H9 (cell line): ENCODE measurements at regions not wholly inside any gene's neighbourhood (a gene's known extent, or its start where the extent isn't known, plus 50 kb on each side); places are given as distances from the start of the nearest gene placed in this dataset.

Experiments used
- DNase-seq: peaks from one replicate; pipeline ENCODE4 v3.0.0-alpha.2; 2017
- H2AFZ ChIP-seq: one replicate; pipeline ENCODE4 v1.6.1; 2013; ENCODE audit warnings: mild to moderate bottlenecking, low read length, control low read depth, moderate library complexity
- H2AK5ac ChIP-seq: 2 replicates; pipeline ENCODE4 v1.6.1; 2013; ENCODE audit warnings: low read length, control low read depth, mixed read lengths; ENCODE audit not compliant: insufficient read length
- H2BK120ac ChIP-seq: one replicate; pipeline ENCODE4 v1.6.1; 2013; ENCODE audit warnings: low read depth, mild to moderate bottlenecking, low read length, control low read depth, inconsistent platforms; ENCODE audit not compliant: poor library complexity, severe bottlenecking
- H2BK12ac ChIP-seq: 2 replicates; pipeline ENCODE4 v1.6.1; 2013; ENCODE audit warnings: low read length, control low read depth, mixed read lengths, low read depth; ENCODE audit not compliant: insufficient read length
- H2BK15ac ChIP-seq: 2 replicates; pipeline ENCODE4 v1.6.1; 2013; ENCODE audit warnings: low read depth, low read length, control low read depth
- H2BK20ac ChIP-seq: one replicate; pipeline ENCODE4 v1.6.1; 2013; ENCODE audit warnings: low read depth, mild to moderate bottlenecking, low read length, control low read depth, inconsistent platforms; ENCODE audit not compliant: poor library complexity, severe bottlenecking
- H2BK5ac ChIP-seq: 2 replicates; pipeline ENCODE4 v1.6.1; 2013; ENCODE audit warnings: low read length, control low read depth, mixed read lengths; ENCODE audit not compliant: insufficient read length
- H3K14ac ChIP-seq: 2 replicates; pipeline ENCODE4 v1.6.1; 2013; ENCODE audit warnings: low read length, control low read depth; ENCODE audit not compliant: insufficient read depth
- H3K18ac ChIP-seq: 2 replicates; pipeline ENCODE4 v1.6.1; 2013; ENCODE audit warnings: low read depth, mild to moderate bottlenecking, mixed read lengths, low read length, control low read depth; ENCODE audit not compliant: insufficient read length
- H3K23ac ChIP-seq: 2 replicates; pipeline ENCODE4 v1.6.1; 2013; ENCODE audit warnings: low read length, control low read depth, mixed read lengths, low read depth; ENCODE audit not compliant: insufficient read length
- H3K23me2 ChIP-seq: 2 replicates; pipeline ENCODE4 v1.6.1; 2013; ENCODE audit warnings: low read depth, mild to moderate bottlenecking, mixed read lengths, low read length, control low read depth; ENCODE audit not compliant: insufficient read length, poor library complexity, severe bottlenecking
- H3K27ac ChIP-seq: 2 replicates; pipeline ENCODE4 v1.5.1; 2013; ENCODE audit warnings: low read length, control low read depth, mixed read lengths, low read depth; ENCODE audit not compliant: insufficient read length
- H3K27me3 ChIP-seq: 2 replicates; pipeline ENCODE4 v1.6.1; 2013; ENCODE audit warnings: low read length, control low read depth, inconsistent platforms; ENCODE audit not compliant: insufficient read depth
- H3K4ac ChIP-seq: 2 replicates; pipeline ENCODE4 v1.6.1; 2013; ENCODE audit warnings: low read depth, mild to moderate bottlenecking, control low read depth, inconsistent platforms, low read length, moderate library complexity
- H3K4me1 ChIP-seq: 2 replicates; pipeline ENCODE4 v1.6.1; 2013; ENCODE audit warnings: low read length, control low read depth, inconsistent platforms; ENCODE audit not compliant: insufficient read depth
- H3K4me2 ChIP-seq: 2 replicates; pipeline ENCODE4 v1.6.1; 2013; ENCODE audit warnings: low read length, control low read depth, mixed read lengths; ENCODE audit not compliant: insufficient read length, insufficient read depth
- H3K56ac ChIP-seq: 2 replicates; pipeline ENCODE4 v1.6.1; 2013; ENCODE audit warnings: low read depth, mild to moderate bottlenecking, mixed read lengths, low read length, control low read depth; ENCODE audit not compliant: insufficient read length
- H3K79me1 ChIP-seq: 2 replicates; pipeline ENCODE4 v1.6.1; 2013; ENCODE audit warnings: low read depth, mild to moderate bottlenecking, moderate library complexity, low read length, control low read depth, inconsistent platforms; ENCODE audit not compliant: insufficient read depth, poor library complexity, severe bottlenecking
- H3K79me2 ChIP-seq: 2 replicates; pipeline ENCODE4 v1.6.1; 2013; ENCODE audit warnings: low read length, control low read depth, inconsistent platforms; ENCODE audit not compliant: insufficient read depth
- H3K9ac ChIP-seq: 2 replicates; pipeline ENCODE4 v1.6.1; 2013; ENCODE audit warnings: low read length, control low read depth, mixed read lengths; ENCODE audit not compliant: insufficient read length; ENCODE audit errors: extremely low read depth
- H3K9me3 ChIP-seq: one replicate; pipeline ENCODE4 v1.6.1; 2013; ENCODE audit warnings: low read depth, low read length, inconsistent platforms; ENCODE audit not compliant: control insufficient read depth
- H3T11ph ChIP-seq: one replicate; pipeline ENCODE4 v1.6.1; 2013; ENCODE audit warnings: mild to moderate bottlenecking, low read length, control low read depth, inconsistent platforms
- H4K20me1 ChIP-seq: one replicate; pipeline ENCODE4 v1.6.1; 2013; ENCODE audit not compliant: control insufficient read depth, insufficient read length, insufficient read depth
- H4K5ac ChIP-seq: 2 replicates; pipeline ENCODE4 v1.6.1; 2013; ENCODE audit warnings: low read depth, mild to moderate bottlenecking, mixed read lengths, low read length, control low read depth; ENCODE audit not compliant: insufficient read length
- H4K8ac ChIP-seq: replicated peaks from 2 replicates; pipeline ENCODE4 v1.6.1; 2013; ENCODE audit warnings: low read length, control low read depth, mixed read lengths, low read depth; ENCODE audit not compliant: insufficient read length
- H4K91ac ChIP-seq: 2 replicates; pipeline ENCODE4 v1.6.1; 2013; ENCODE audit warnings: low read depth, mild to moderate bottlenecking, moderate library complexity, mixed read lengths, low read length, control low read depth; ENCODE audit not compliant: insufficient read length
- H3K27ac Mint-ChIP-seq, 3 experiments: 2 replicates in 2 of 3; 3 replicates in 1 of 3; pipeline ENCODE4 v1.8.0; 2020 to 2021; ENCODE audit warnings: mixed read lengths in 3 of 3, mild to moderate bottlenecking in 1 of 3, moderate library complexity in 1 of 3
- H3K27me3 Mint-ChIP-seq: 2 replicates; pipeline ENCODE4 v1.8.0; 2021; ENCODE audit warnings: low read depth, mild to moderate bottlenecking, moderate library complexity, mixed read lengths
- H3K36me3 Mint-ChIP-seq, 3 experiments: 2 replicates in 2 of 3; 3 replicates in 1 of 3; pipeline ENCODE4 v1.8.0; 2020 to 2021; ENCODE audit warnings: low read depth in 3 of 3, mixed read lengths in 3 of 3; ENCODE audit not compliant: insufficient read depth in 1 of 3
- H3K4me1 Mint-ChIP-seq, 2 experiments: 2 replicates each; pipeline ENCODE4 v1.8.0; 2020; ENCODE audit warnings: mixed read lengths in 2 of 2
- H3K4me3 Mint-ChIP-seq, 2 experiments: 2 replicates in 1 of 2; 3 replicates in 1 of 2; pipeline ENCODE4 v1.8.0; 2020 to 2021; ENCODE audit warnings: mild to moderate bottlenecking in 2 of 2, mixed read lengths in 2 of 2, moderate library complexity in 1 of 2
- H3K9me3 Mint-ChIP-seq, 2 experiments: 2 replicates in 1 of 2; 3 replicates in 1 of 2; pipeline ENCODE4 v1.8.0; 2020; ENCODE audit warnings: mild to moderate bottlenecking in 2 of 2, mixed read lengths in 2 of 2, moderate library complexity in 1 of 2
- CTCF ChIP-seq: fragments of 200-600 bp; sonication (generic); conservative IDR thresholded peaks from 3 replicates; pipeline ENCODE4 v1.8.0; 2021; ENCODE audit warnings: antibody characterized with exemption, mild to moderate bottlenecking
- WGBS: extraction: QIAGEN DNeasy Blood & Tissue Kit; methylation state at CpG from one replicate; pipeline ENCODE4 v1.1.7; 2013; ENCODE audit warnings: missing lambda C conversion rate, low lambda C conversion rate, mixed read lengths; ENCODE audit not compliant: insufficient read length; ENCODE audit errors: extremely low coverage; 5-methylcytosine and 5-hydroxymethylcytosine counted together

DNA sequence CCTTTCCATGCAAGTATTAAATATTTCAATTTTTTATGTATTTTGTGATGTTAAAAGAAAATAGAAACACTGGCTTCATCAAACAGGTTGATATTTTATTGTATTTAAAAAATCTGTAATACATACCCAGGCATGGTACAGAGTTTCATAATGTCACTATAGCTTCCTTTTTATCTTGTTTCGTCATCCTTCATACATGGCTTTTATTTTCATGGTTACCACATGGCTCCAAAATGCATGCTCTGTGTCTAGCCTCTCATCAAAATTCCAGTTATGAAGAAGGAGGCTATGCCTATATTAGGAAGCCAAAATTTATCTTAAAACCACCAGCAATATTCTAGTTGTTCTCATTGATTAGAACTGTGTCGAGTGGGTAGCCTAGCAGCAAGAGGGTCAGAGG lies 464.8 kb downstream of the BTG1 start:
- H3K79me1 ChIP-seq, result no peaks in the 10 kb centered on the region
- Mint-ChIP-seq H3K4me3 (no peak overlapping the region), H3K36me3 (no peaks in the 10 kb centered on the region), H3K27ac (no peak overlapping the region), H3K9me3 (no peaks in the 10 kb centered on the region; a peak in 1 of 5 replicates), H3K27me3 (no peaks in the 10 kb centered on the region), H3K4me1 (no peaks in the 10 kb centered on the region)
- no peak overlapping the region for H2BK5ac ChIP-seq
- H3T11ph ChIP-seq, result no peak overlapping the region
- no peaks in the 10 kb centered on the region for H3K79me2 ChIP-seq
- no peak for DNase-seq
- H2AK5ac ChIP-seq, result no peak overlapping the region
- no peaks in the 10 kb centered on the region for H3K4me1 ChIP-seq
- H4K91ac ChIP-seq, result no peak overlapping the region
- H3K23me2 ChIP-seq, result no peaks in the 10 kb centered on the region
- H2AFZ ChIP-seq, result no peak overlapping the region
- WGBS, result no CpG with 5 or more reads among the region's 2 CpGs
- no peaks in the 10 kb centered on the region for H3K9me3 ChIP-seq
- H4K8ac ChIP-seq, result no peak overlapping the region
- H3K9ac ChIP-seq, result no peak overlapping the region
- no peak overlapping the region for H4K5ac ChIP-seq
- H3K4ac ChIP-seq, result no peak overlapping the region
- TF ChIP-seq CTCF, result no peak
- H3K27me3 ChIP-seq, result no peaks in the 10 kb centered on the region
- no peak overlapping the region for H3K23ac ChIP-seq
- no peaks in the 10 kb centered on the region for H4K20me1 ChIP-seq
- H3K27ac ChIP-seq, result no peak overlapping the region
- H2BK20ac ChIP-seq, result no peak overlapping the region
- no peak overlapping the region for H3K14ac ChIP-seq
- no peak overlapping the region for H2BK15ac ChIP-seq
- no peak overlapping the region for H2BK120ac ChIP-seq
- H2BK12ac ChIP-seq, result no peak overlapping the region
- no peak overlapping the region for H3K18ac ChIP-seq
- no peak overlapping the region for H3K4me2 ChIP-seq
- no peak overlapping the region for H3K56ac ChIP-seq
